ENCODE measurements at regions not wholly inside any gene's neighbourhood (a gene's known extent, or its start where the extent isn't known, plus 50 kb on each side); places are given as distances from the start of the nearest gene placed in this dataset.

- TF ChIP-seq CTCF (IDR thresholded peaks at IDR 0.05; ENCODE audit: insufficient read depth, low read length) (no peak), POLR2AphosphoS5 (IDR thresholded peaks at IDR 0.05; ENCODE audit: low read depth) (no peak), REST (IDR thresholded peaks at IDR 0.05; ENCODE audit: insufficient replicate concordance, low read depth) (no peak), GABPA (IDR thresholded peaks at IDR 0.05; ENCODE audit: low read depth) (no peak)
These were observed 139.3 kb upstream of the ZNF267 start for GRCh38 chr16:31734265-31734664.
